ENCODE measurements at regions not wholly inside any gene's neighbourhood (a gene's known extent, or its start where the extent isn't known, plus 50 kb on each side); places are given as distances from the start of the nearest gene placed in this dataset.

- peak; percentile 70 for DNase-seq (ENCODE audit: low spot score)
Measured at GRCh38 chrX:20620306-20620705, 353.6 kb upstream of the RPS6KA3 start.

- no peak for DNase-seq (ENCODE audit: low spot score)
Measured at GRCh38 chrX:20609916-20610415, 343.3 kb upstream of the RPS6KA3 start.

- no peak for DNase-seq (ENCODE audit: low spot score)
Measured at GRCh38 chrX:20606831-20607230, 340.1 kb upstream of the RPS6KA3 start.

DNA sequence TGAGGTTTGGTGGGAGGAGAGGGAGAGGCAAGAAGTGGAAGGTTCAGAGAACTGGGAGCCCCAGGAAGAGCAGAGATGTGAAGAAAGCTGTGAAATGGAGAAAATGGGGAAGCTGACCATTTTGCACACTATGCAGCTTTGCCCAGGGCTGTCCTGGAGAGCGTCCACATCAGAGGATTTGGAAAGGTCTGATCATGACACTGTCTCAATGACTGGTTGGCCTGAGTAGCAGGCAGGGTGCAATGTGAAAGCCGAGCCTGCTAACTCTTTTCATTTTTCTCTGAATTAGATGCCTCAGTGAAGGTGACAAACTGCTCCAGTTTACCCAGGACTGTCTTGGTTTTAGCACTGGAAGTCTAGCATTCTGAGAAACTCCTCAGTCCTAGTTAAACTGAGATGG, 330.1 kb upstream of the RPS6KA3 start:
- peak; percentile 10 for DNase-seq (ENCODE audit: low spot score)

- DNase-seq (ENCODE audit: low spot score), result peak; percentile 18
Measured at GRCh38 chrX:20595928-20596575, 329.3 kb upstream of the RPS6KA3 start.

DNA sequence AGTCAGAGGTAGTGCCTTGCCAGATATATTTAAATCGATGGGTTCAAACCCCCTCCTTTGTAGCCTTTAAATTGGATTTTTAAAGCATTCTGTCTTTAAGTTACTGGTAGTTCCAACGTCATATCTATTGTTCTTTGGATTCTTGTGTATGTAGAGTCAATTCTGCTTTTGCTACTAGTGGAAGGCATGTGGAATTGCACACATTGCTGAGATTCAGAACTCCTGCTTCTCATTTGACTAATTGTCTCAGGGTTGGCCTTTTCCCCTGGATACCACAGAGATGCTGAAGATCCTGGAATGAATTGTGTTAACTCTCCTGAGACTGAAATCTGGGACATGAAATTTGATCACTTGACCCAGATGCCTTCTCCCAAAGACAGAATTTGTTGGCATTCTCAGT, 328.3 kb upstream of the RPS6KA3 start:
- peak; percentile 18 for DNase-seq (ENCODE audit: low spot score)

- DNase-seq (ENCODE audit: low spot score), result no peak
Measured at GRCh38 chrX:20593836-20594235, 327.1 kb upstream of the RPS6KA3 start.

DNA sequence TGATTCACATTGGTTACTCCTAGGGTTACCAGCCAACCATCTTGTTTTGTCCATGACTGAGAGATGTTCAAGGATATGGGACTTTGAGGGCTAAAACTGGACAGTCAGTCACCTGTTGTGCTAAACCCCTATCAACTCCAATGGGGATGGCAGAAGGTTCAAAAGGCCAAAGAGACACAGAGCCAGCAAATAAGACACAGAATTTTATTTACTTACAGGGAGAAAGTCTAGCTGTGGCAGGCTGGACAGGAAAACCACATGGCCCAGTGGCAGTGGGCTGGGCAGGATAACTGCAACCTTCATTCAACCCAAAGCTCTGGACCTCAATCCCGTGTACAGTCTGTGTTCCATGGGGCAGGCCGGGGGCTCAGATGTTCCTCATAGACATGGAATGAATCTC, 326.7 kb upstream of the RPS6KA3 start:
- no peak for DNase-seq (ENCODE audit: low spot score)

GRCh38 chrX:20591246-20591645, 324.5 kb upstream of the RPS6KA3 start:
- no peak for DNase-seq (ENCODE audit: low spot score)

DNA sequence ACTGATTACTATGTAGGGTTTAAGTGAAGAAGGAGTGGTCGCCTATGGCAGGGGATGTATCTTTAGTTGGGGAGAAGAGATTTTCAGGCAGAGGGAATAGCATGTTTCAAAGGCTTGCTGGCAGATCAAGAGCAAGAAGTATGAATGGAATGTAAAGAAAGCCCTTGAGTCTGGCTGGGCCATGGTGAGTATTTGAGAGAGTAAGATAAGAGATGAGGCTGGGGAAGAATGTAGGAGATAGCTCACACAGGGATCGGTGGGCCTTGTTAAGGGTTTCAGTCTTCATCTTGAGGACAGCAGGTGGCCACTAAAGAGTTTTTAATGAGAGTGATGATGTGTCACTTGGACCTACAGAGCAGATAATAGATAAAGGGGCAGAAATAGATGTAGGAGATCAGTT, 319.1 kb upstream of the RPS6KA3 start:
- peak; percentile 13 for DNase-seq (ENCODE audit: low spot score)

GRCh38 chrX:20571611-20572010, 304.9 kb upstream of the RPS6KA3 start:
- DNase-seq (ENCODE audit: low spot score), result no peak

- no peak for DNase-seq (ENCODE audit: low spot score)
Measured at GRCh38 chrX:20567108-20567507, 300.4 kb upstream of the RPS6KA3 start.

DNA sequence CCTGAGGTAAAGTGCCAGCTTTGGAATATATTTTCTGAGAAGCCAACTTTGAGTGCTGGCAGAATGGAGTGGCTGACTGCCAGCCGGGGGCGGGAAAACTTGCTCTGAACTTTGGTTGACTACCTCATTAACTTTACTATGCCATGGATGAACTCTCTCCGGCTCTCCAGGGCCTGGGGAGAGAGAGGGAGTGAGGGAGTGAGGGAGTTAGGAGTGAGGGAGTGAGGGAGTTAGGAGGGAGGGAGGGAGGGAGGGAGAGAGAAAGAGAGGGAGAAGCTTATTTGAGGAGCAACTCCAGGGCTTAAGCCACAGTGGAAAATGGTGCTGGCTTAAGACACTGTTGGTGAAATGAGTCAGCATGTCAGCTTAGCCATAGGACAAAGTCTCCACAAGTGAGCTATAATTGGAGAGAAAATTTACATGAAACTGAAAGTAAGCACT, 280.9 kb upstream of the RPS6KA3 start:
- DNase-seq (ENCODE audit: low spot score), result peak; percentile 32

DNA sequence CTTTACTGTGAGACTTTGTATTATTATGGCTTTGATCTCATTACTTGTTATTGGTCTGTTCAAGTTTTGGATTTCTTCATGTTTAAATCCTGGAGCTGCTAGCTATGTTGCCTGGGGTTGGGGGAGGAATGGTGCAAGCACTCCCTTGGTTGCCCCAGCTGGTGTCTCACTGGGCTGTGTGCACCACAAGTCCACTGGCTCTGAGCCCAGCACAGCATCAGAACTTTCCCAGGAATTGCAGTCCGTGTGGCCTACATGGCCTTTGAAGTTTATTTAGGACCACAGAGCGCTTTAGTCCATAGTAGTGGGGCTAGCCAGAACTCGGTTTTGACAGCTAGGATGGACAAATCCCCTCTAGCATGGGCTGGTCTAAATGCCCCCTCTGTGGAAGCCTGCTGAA, 278.8 kb upstream of the RPS6KA3 start:
- DNase-seq (ENCODE audit: low spot score), result no peak

GRCh38 chrX:20542072-20542471, 275.4 kb upstream of the RPS6KA3 start:
- DNase-seq (ENCODE audit: low spot score), result no peak

DNA sequence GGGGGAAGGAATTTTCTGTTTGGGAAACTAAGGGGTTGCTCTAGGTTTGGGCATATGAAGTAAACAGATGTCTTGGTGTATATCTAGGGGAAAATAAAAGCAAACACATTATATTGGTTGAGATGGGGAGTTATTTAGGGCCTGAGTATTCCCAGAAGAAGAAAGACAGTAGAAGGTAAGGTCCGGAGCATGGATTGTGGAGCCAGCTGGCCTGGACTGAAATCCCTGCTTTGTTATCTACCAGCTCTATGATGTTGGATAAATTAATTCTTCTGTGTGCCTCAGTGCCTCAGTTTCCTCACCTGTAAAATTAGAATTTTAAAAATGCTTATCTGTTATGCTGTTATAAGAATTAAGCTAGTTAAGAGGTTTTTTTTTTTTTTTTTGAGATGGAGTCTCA, 272.3 kb upstream of the RPS6KA3 start:
- DNase-seq (ENCODE audit: low spot score), result no peak

GRCh38 chrX:20531667-20532066, 265.0 kb upstream of the RPS6KA3 start:
- no peak for DNase-seq (ENCODE audit: low spot score)

DNA sequence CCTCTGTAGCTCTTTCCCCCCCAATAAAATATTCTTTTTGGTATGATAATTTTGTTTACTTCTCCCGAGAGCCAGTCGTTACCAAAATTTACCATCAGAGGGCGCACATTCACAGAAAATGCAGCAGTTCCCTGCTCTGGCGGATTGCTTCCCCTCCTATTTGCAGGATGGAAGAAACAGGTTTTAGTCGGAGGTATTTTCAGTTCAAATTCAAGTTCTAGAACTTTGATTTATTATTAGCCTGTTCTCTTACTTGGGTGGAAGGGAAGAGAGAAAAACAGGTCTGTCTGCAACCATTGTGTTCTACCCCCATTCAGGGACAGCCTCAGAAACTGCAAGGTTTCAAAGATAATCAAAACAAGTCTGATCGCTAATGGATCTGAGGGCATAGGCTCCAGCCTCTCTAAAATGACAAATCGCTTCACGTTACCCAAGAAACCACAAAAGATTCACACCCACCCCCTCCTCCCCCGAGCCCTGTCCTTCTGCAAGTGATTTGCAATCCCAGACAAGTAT, 263.8 kb upstream of the RPS6KA3 start:
- DNase-seq (ENCODE audit: low spot score), result peak; percentile 39

GRCh38 chrX:20529711-20530110, 263.0 kb upstream of the RPS6KA3 start:
- DNase-seq (ENCODE audit: low spot score), result no peak

DNA sequence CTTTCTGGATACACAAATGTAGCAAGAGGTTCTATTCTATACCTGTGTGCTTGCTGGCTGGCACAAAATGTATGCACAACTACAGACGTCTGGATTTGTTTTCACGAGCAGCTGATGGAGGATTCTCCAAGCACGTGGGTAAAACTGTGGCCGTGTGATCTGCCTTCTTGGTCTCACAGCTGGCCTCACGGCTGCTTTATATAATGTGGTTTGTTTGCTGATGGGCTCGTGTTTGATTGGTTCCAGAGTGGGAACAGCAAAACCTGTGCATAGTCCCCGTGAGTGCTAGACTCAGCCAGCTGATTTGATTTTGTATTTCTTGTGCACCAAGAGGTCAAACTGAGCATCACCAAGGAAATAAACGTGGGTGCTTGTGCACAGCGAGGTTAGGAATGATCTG, 262.6 kb upstream of the RPS6KA3 start:
- no peak for DNase-seq (ENCODE audit: low spot score)

DNA sequence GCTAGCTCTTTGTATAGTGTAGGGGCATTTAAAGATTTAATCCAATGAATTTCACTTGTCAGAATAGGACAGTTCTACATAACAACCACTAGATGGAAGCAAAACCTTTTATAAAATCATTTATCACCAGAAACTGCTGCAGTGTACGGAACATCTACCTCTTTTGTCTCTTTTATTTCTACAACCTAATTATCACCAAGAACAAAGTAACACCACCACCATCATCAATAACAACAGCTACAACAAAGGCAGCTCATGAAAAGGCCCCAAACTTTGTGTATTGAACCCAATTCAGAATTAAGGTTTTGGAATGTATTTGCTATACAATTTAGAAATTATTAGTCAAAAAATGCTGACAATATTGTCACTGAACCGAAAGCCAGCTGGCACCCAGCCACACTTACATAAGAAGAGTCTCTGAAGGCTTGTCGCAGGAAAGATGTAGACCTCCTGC, 260.9 kb upstream of the RPS6KA3 start:
- DNase-seq (ENCODE audit: low spot score), result peak; percentile 14

DNA sequence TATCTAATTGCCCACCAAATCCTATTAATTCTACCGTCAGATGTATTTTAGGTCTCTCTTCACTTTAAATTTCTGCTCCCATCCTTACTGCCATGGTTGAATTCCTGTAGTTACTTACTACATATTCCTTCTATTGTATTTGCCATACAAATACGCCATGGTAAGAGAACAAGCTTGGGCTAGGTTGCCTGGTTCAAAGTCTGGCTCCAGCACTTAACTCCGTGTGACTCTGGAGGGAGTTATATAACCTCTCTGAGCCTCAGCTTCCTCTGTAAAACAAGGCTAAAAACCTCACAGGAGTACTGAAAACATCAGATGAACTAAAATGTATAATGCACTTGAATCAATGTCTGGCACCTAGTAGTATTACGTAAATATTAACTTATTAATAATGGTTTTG, 260.3 kb upstream of the RPS6KA3 start:
- no peak for DNase-seq (ENCODE audit: low spot score)

DNA sequence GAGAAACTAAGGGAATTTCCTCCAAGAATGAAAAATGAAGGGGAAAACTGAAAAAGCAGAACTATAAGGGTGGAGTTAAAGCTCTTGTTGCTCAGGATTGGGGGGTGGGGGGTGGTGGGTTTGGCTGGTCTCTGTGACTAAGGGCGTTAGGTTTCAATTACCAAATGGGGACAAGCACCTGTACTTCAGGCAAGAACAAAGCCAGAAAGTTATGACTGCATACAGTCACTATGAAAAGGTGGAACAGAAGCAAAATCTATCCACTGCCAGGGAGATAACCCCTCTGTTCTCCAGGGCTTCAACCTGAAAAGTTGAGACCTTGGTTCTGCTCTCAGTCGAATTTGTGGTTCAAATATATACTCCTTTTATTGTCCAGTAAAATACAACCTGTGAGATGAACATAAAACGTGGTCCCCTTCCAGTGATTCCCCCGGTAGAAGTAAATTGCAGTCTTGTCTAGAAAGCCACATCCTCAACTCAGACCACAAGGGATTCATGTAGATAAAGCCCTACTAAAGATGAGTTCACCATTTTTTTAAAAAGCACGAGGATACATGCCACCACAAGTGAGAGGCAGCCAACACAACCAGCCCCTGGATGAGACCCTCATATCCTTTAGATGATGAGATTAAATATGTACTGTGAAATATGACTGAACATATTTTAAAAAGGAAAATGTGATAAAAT, 257.1 kb upstream of the RPS6KA3 start:
- DNase-seq (ENCODE audit: low spot score), result no peak
